ENCODE measurements at regions not wholly inside any gene's neighbourhood (a gene's known extent, or its start where the extent isn't known, plus 50 kb on each side); places are given as distances from the start of the nearest gene placed in this dataset.
"Not testable (repeated sequence)": the region's sequence is repeated elsewhere in the genome, so short reads cannot be mapped to it uniquely, and the experiment has no call there.

DNA sequence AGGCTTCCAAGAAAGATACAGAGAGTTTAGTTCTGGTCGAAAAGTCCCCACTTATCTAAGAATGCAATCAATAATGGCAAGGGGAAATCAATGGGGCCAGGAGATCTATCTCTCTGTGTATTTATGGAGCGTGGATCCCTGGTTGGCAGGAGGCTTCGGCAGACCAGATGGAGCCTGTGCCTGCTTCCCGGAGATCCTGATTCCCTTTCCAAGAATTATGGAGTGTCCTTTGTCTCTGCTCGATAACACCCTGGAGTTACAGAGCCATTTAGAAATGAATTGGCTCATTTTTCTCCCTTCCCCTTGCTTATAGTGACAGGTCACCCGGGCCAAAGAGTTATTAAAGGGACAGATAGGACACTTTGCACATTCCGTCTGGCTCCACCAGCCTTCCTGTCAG is 92.4 kb downstream of the ISX start:
- Histone ChIP-seq H3K9me3 (no peaks in the 10 kb centered on the region), H3K27ac (no peak overlapping the region), H3K27me3 (no peaks in the 10 kb centered on the region), H3K4me3 (no peak overlapping the region), H3K4me1 (no peaks in the 10 kb centered on the region), H3K36me3 (no peaks in the 10 kb centered on the region)
- intact Hi-C loops (cut with DNase I; ENCODE audit: low total_unique reads) = no loop called here
- no peak for DNase-seq
- no peak for TF ChIP-seq POLR2A (IDR thresholded peaks at IDR 0.05)
- TF ChIP-seq, protein P1, sequence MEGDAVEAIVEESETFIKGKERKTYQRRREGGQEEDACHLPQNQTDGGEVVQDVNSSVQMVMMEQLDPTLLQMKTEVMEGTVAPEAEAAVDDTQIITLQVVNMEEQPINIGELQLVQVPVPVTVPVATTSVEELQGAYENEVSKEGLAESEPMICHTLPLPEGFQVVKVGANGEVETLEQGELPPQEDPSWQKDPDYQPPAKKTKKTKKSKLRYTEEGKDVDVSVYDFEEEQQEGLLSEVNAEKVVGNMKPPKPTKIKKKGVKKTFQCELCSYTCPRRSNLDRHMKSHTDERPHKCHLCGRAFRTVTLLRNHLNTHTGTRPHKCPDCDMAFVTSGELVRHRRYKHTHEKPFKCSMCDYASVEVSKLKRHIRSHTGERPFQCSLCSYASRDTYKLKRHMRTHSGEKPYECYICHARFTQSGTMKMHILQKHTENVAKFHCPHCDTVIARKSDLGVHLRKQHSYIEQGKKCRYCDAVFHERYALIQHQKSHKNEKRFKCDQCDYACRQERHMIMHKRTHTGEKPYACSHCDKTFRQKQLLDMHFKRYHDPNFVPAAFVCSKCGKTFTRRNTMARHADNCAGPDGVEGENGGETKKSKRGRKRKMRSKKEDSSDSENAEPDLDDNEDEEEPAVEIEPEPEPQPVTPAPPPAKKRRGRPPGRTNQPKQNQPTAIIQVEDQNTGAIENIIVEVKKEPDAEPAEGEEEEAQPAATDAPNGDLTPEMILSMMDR (IDR thresholded peaks at IDR 0.05) = no peak

DNA sequence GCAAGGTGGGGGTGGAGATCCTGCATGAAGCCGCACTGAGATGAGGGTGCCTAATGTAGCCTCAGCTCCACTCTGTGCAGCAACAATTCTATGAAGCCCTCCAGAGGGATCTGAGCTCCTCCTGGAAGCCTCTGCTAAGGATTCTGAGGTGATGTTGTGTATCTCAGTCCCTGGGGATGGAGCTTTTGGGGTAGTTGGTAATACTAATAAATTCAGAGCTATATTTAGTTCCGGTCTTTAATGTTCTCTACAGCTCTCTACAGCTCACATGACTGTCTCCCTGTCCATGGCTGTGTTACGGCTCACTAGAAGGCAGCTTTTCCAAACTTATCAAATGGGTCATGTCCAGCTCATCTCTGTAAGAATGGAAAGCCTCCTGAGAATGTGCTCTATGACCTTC is 93.4 kb downstream of the ISX start:
- H3K27ac ChIP-seq = no peak overlapping the region
- no peaks in the 10 kb centered on the region for H3K36me3 ChIP-seq
- H3K27me3 ChIP-seq = no peaks in the 10 kb centered on the region
- no peaks in the 10 kb centered on the region for H3K9me3 ChIP-seq
- H3K4me1 ChIP-seq = no peaks in the 10 kb centered on the region
- intact Hi-C loops (cut with DNase I; ENCODE audit: low total_unique reads) = no loop called here
- TF ChIP-seq POLR2A (IDR thresholded peaks at IDR 0.05) = no peak
- TF ChIP-seq, protein P1 (IDR thresholded peaks at IDR 0.05) = no peak
- no peak for DNase-seq
- no peak overlapping the region for H3K4me3 ChIP-seq

DNA sequence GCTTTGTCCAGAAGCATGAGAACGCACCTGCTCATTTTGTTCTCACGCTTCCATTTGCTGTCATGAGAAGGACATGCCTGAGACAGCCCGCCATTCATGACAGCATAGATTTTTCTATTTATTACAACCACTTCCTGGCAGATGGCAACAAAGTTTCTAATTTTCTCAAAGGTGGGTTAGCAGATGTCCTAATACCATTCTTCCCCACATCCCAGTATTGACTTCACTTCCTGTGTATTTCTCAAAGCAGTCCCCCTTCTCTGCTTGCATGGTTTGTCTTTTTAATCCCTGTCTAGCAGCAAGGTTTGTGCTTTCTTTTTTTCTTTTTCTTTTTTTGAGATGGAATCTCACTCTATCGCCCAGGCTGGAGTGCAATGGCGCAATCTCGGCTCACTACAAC is 94.3 kb downstream of the ISX start:
- H3K27ac ChIP-seq = no peak overlapping the region
- TF ChIP-seq, protein P1 (IDR thresholded peaks at IDR 0.05) = no peak
- TF ChIP-seq POLR2A (IDR thresholded peaks at IDR 0.05) = no peak
- H3K27me3 ChIP-seq = no peaks in the 10 kb centered on the region
- H3K9me3 ChIP-seq = no peaks in the 10 kb centered on the region
- H3K4me1 ChIP-seq = no peaks in the 10 kb centered on the region
- no peaks in the 10 kb centered on the region for H3K36me3 ChIP-seq
- intact Hi-C loops (cut with DNase I; ENCODE audit: low total_unique reads) = no loop called here
- DNase-seq = no peak
- H3K4me3 ChIP-seq = no peak overlapping the region

DNA sequence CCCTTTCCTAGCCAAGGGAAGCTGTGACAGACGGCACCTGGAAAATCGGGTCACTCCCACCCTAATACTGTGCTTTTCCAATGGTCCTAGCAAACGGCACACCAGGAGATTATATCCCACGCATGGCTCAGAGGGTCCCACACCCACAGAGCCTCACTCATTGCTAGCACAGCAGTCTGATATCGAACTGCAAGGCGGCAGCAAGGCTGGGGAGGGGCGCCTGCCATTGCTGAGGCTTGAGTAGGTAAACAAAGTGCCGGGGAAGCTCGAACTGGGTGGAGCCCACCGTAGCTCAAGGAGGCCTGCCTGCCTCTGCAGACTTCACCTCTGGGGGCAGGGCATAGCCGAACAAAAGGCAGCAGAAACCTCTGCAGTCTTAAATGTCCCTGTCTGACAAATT is 91.4 kb upstream of the HMGXB4 start:
- intact Hi-C loops (cut with DNase I; ENCODE audit: low total_unique reads); H3K9me3 ChIP-seq; H3K4me1 ChIP-seq; H3K36me3 ChIP-seq; H3K27me3 ChIP-seq; DNase-seq; H3K4me3 ChIP-seq; H3K27ac ChIP-seq: not testable (repeated sequence)

DNA sequence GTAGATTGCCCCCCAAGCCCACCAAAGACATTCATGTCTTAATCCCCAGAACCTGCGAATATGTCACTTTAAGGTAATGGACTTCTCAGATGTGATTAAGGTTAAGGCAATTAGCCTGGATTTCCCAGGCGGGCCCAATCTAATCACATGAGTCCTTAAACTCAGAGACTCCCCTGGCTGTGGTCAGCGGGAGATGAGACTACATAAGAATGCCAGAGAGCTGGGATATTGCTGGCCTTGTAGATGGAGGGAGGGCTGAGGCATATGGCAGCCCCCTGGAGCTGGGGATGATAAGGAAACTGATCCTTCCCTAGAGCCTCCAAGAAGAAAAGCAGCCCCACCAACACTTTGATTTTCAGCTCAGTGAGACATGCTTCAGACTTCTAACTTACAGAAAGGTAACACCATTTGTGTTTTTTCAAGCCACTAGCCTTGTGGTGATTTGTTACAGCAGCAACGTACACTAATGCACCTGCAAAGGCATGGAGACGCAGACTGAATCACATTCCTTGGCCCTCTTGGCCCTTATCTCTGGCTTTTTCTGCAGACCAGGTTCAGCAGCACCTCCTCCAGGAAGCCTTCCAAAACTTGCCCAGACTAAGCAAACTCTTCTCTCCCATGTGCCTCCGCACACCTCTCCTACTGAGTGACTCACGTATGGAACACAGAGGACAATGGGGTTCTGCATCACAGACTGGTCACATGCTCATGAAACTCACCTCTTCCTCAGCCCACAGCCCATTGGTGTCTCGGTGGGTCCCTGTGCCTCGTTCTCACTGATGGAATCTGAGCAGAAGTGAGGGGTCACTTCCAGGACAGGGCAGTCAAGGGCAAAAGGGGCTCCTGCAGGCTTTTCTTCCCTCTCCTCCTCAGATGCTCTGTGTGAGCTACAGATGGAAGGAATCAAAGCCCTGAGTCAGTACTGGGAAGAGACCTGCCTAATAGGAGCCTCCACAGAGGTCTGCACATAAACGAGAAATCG is 86.3 kb upstream of the HMGXB4 start:
- TF ChIP-seq, protein P1 (IDR thresholded peaks at IDR 0.05) = no peak
- no peak for TF ChIP-seq POLR2A (IDR thresholded peaks at IDR 0.05)
- Histone ChIP-seq H3K27ac (no peak overlapping the region), H3K36me3 (no peaks in the 10 kb centered on the region), H3K9me3 (no peaks in the 10 kb centered on the region), H3K4me1 (no peaks in the 10 kb centered on the region), H3K4me3 (no peak overlapping the region), H3K27me3 (no peaks in the 10 kb centered on the region)
- intact Hi-C loops (cut with DNase I; ENCODE audit: low total_unique reads) = no loop called here
- no peak for DNase-seq
